Coronary artery (tissue), 2 donors: ENCODE measurements at regions not wholly inside any gene's neighbourhood (a gene's known extent, or its start where the extent isn't known, plus 50 kb on each side); places are given as distances from the start of the nearest gene placed in this dataset.

Experiments
- DNase-seq: peaks from one replicate; pipeline ENCODE4 v3.0.0-alpha.2; 2017; ENCODE audit warnings: low spot score
- H3K27ac ChIP-seq, 2 donors: fragments of 200-600 bp; sonication (generic); one replicate each; pipeline ENCODE4 v1.5.1; 2016 to 2019
- H3K4me3 ChIP-seq: fragments of 200-600 bp; sonication (generic); 2 replicates; pipeline ENCODE4 v1.5.1; 2016; ENCODE audit warnings: mild to moderate bottlenecking, moderate library complexity
- TF ChIP-seq, protein P1 (sequence below): fragments of 200-600 bp; sonication (generic); IDR thresholded peaks from one replicate; pipeline ENCODE4 v1.5.1; 2019; ENCODE audit warnings: antibody characterized with exemption

DNA sequence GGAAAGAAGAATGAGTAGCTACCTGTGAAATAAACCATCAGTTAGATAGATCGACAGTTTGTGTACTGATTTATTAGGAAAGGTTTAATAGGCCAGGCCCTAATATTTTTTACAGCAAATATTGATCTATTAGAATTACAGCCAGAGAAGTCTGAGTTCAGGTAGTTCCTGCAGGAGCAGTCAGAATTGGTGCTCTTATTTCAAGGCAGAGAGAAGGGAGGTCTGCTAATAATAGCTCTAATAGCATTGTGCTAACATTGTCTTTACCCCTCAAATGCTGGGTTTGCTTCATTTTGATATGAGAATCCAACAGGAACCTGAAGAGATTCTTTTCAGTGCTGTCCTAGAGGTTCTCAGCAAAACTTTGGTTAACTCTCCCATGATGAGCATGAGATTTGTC lies 343.8 kb upstream of the NAV3 start:
- TF ChIP-seq, protein P1, sequence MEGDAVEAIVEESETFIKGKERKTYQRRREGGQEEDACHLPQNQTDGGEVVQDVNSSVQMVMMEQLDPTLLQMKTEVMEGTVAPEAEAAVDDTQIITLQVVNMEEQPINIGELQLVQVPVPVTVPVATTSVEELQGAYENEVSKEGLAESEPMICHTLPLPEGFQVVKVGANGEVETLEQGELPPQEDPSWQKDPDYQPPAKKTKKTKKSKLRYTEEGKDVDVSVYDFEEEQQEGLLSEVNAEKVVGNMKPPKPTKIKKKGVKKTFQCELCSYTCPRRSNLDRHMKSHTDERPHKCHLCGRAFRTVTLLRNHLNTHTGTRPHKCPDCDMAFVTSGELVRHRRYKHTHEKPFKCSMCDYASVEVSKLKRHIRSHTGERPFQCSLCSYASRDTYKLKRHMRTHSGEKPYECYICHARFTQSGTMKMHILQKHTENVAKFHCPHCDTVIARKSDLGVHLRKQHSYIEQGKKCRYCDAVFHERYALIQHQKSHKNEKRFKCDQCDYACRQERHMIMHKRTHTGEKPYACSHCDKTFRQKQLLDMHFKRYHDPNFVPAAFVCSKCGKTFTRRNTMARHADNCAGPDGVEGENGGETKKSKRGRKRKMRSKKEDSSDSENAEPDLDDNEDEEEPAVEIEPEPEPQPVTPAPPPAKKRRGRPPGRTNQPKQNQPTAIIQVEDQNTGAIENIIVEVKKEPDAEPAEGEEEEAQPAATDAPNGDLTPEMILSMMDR = no peak
- Histone ChIP-seq H3K4me3 (no peak overlapping the region), H3K27ac (no peak overlapping the region)
- DNase-seq = no peak

DNA sequence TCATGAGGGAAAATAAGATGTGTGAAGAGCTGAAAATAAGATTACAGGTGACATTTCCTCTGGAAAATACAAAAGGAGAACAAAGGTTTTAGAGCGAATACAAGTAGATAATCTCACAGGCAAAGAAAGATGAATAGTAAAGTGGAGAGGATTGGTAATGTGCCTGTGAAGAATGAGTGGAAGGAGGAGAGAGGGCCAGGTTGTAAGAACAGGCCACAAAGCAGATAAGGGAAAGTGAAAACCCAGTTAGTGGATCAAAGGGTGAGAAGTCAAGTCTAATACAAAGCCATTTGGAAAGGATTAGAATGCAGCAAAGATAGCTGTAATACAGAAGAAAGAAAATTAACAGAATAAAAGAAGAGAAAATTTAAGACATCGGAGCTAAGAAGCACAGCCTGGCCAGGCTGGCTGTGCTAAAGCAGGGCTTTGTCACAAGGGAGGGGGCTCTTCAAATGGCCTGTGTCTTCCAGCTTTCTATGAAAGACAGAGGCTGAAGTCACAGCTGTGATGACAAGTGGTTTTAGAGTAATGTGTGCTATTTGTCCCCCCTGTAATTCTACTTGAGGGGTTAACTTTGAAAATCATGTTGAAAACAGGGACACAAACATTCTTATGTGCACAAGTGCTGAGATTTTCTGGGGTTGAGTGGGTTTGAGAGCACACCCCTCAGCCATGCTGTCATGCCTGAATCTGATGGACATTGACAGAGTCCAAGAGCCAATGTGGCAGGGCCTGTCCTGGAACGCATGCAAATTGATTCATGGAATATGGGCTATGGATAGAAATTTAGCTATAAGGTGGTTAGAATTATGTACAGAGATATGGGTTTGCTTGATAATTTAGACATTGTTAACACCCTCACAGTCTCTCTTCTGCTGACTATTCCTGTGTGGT lies 344.5 kb upstream of the NAV3 start:
- TF ChIP-seq, protein P1 = no peak
- Histone ChIP-seq H3K4me3 (no peak overlapping the region), H3K27ac (no peak overlapping the region)
- no peak for DNase-seq

DNA sequence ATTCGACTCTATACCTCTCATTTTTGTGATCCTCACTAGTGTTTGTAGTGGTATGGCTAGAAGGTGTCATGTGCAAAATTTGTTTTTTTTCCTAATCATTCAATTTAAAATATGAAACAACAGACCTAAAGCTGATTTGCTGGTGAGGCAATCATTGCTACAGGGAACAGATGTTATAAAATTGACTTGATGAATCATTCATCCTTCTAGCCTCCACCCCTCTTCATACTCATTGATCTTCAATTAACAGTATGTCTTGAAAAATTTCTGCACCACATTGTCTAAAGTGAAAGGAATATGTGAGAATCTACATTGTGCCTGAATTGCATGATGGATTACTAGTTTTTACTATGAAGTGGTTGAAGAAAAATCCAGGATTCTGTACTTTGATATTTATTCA lies 349.0 kb upstream of the NAV3 start:
- DNase-seq = no peak
- TF ChIP-seq, protein P1 = no peak
- H3K27ac ChIP-seq = no peak overlapping the region

DNA sequence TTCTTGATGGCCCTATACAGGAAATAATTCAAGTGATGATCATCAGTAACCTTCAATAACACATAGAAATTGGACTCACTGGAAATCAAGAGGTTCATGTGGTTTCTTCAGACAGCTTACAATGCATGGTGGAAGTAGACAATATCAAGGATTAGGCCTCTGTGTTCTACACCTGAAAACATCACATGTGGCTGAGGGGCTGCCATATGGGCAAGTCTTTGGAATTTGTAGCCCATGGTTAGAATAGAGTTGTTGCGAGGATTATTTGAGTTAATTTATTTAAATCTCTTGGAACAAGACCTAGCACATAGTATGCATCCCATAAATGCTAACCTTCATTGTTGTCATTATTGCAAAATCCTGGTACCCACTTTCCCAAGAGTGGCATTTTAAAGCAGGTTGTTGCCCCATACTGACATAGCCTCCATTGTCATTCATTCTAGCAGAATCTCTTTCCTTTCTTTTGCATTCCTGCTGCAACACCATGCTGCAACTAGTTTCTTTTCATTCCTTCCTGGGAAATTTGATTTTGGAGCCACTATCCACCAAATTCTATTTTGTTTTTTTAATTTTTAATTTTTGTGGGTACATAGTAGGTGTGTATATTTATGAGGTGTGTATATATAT lies 352.7 kb upstream of the NAV3 start:
- Histone ChIP-seq H3K27ac (no peak overlapping the region), H3K4me3 (no peak overlapping the region)
- TF ChIP-seq, protein P1 = no peak
- no peak for DNase-seq

More for the DNA sequence above, 349.0 kb upstream of the NAV3 start:
- no peak overlapping the region for H3K4me3 ChIP-seq

DNA sequence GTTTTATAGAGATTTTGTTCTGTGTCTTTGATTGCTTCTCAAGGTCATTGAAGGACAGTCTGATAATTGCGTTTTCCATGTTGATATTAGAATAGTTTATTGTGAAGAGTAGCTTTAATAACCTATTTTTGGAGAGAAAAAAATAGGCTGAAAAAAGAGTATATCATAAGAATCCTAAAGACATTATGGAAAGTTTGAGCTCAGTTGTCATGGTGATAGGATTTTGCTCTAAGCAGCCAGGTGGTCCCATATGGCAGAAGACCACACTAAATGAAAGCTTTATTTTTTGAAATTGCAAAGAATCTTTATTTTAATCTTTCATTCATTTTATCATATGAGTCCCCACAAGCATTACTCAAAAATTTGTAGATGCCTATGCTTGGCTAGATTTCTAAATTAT lies 358.9 kb upstream of the NAV3 start:
- Histone ChIP-seq H3K4me3 (no peak overlapping the region), H3K27ac (no peak overlapping the region)
- TF ChIP-seq, protein P1 = no peak
- DNase-seq = no peak

DNA sequence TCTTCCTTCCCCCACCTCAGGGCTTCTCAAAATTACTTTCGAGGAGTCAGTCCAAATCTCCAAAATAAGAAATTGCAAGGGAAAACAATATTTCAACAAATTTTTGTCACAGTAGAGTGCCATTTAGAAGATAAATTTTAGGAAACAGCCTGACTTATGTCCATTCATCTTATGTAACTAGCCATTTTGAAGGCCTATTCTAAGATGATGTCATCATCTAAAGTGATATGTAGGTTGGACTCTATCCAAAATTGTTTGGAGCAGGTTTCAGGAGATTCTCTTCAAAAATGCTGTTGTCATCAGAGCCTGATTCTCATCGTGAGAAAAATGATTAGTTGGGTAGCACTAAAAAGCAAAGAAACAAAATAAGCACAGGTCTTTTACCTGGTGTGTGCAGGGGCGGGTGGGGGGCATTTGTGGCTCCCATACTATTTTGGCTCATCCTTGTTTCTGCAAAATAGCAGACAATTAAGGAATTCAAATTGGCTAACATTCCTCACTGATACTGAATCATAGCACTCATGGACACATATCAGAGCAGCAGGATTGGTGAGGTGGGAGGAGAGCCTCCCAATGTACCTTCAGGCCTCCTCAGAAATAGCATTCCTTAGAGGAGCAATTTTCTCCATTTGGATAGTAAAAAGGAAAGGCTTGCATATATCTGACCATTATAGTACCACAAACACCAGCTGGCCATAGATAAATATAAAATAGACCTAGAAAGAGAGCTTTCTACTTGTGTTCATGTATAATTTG lies 360.9 kb upstream of the NAV3 start:
- DNase-seq = no peak
- Histone ChIP-seq H3K4me3 (no peak overlapping the region), H3K27ac (no peak overlapping the region)
- TF ChIP-seq, protein P1 = no peak
